ENCODE measurements at regions not wholly inside any gene's neighbourhood (a gene's known extent, or its start where the extent isn't known, plus 50 kb on each side); places are given as distances from the start of the nearest gene placed in this dataset.

DNA sequence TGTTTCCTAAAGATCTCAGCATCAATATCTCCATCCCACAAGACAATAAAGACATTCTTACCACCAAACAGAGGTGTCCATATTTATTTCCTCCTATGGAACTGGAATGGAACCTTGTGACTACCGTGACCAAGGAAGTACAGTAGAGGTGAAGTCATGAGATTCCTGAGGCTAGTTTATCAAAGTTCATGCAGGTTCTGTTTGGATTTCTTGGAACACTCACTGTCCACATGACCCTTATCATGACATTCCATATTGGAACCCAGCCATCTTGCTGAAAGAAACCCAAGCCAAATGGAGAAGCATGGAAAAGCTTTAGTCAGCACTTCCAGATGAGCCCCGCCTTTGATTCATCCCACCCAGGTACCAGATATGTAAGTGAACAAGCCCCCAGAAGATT, 516.0 kb upstream of the POU3F3 start:
- H3K27ac ChIP-seq (replicated peaks): no peak overlapping the region
- no peak overlapping the region for H3K4me3 ChIP-seq (replicated peaks; ENCODE audit: insufficient read depth, low read length)
- TF ChIP-seq SPI1 (IDR thresholded peaks at IDR 0.05; ENCODE audit: borderline replicate concordance, low read depth) (no peak), GABPA (IDR thresholded peaks at IDR 0.05; ENCODE audit: low read depth) (no peak), POLR2AphosphoS5 (IDR thresholded peaks at IDR 0.05; ENCODE audit: low read depth) (no peak), CTCF (IDR thresholded peaks at IDR 0.05; ENCODE audit: insufficient read depth, low read length) (no peak)
- TF ChIP-seq, protein P1, sequence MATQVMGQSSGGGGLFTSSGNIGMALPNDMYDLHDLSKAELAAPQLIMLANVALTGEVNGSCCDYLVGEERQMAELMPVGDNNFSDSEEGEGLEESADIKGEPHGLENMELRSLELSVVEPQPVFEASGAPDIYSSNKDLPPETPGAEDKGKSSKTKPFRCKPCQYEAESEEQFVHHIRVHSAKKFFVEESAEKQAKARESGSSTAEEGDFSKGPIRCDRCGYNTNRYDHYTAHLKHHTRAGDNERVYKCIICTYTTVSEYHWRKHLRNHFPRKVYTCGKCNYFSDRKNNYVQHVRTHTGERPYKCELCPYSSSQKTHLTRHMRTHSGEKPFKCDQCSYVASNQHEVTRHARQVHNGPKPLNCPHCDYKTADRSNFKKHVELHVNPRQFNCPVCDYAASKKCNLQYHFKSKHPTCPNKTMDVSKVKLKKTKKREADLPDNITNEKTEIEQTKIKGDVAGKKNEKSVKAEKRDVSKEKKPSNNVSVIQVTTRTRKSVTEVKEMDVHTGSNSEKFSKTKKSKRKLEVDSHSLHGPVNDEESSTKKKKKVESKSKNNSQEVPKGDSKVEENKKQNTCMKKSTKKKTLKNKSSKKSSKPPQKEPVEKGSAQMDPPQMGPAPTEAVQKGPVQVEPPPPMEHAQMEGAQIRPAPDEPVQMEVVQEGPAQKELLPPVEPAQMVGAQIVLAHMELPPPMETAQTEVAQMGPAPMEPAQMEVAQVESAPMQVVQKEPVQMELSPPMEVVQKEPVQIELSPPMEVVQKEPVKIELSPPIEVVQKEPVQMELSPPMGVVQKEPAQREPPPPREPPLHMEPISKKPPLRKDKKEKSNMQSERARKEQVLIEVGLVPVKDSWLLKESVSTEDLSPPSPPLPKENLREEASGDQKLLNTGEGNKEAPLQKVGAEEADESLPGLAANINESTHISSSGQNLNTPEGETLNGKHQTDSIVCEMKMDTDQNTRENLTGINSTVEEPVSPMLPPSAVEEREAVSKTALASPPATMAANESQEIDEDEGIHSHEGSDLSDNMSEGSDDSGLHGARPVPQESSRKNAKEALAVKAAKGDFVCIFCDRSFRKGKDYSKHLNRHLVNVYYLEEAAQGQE (IDR thresholded peaks at IDR 0.05; ENCODE audit: insufficient replicate concordance, low read depth): no peak

GRCh38 chr2:104340162-104340561, 513.8 kb upstream of the POU3F3 start:
- no peak for DNase-seq (ENCODE audit: low read depth in 1 of 2, low spot score in 1 of 2)
- TF ChIP-seq GABPA (IDR thresholded peaks at IDR 0.05; ENCODE audit: low read depth) (no peak), POLR2AphosphoS5 (IDR thresholded peaks at IDR 0.05; ENCODE audit: low read depth) (no peak), CTCF (IDR thresholded peaks at IDR 0.05; ENCODE audit: insufficient read depth, low read length) (no peak), SPI1 (IDR thresholded peaks at IDR 0.05; ENCODE audit: borderline replicate concordance, low read depth) (no peak)
- TF ChIP-seq, protein P1 (IDR thresholded peaks at IDR 0.05; ENCODE audit: insufficient replicate concordance, low read depth): no peak
- Histone ChIP-seq H3K27ac (replicated peaks) (no peak overlapping the region), H3K27me3 (ENCODE audit: insufficient read depth, poor library complexity, severe bottlenecking) (no peaks in the 10 kb centered on the region), H3K4me3 (replicated peaks; ENCODE audit: insufficient read depth, low read length) (no peak overlapping the region)

More for the DNA sequence above, 516.0 kb upstream of the POU3F3 start:
- no peak for DNase-seq (ENCODE audit: low read depth in 1 of 2, low spot score in 1 of 2)
- no peaks in the 10 kb centered on the region for H3K27me3 ChIP-seq (ENCODE audit: insufficient read depth, poor library complexity, severe bottlenecking)

DNA sequence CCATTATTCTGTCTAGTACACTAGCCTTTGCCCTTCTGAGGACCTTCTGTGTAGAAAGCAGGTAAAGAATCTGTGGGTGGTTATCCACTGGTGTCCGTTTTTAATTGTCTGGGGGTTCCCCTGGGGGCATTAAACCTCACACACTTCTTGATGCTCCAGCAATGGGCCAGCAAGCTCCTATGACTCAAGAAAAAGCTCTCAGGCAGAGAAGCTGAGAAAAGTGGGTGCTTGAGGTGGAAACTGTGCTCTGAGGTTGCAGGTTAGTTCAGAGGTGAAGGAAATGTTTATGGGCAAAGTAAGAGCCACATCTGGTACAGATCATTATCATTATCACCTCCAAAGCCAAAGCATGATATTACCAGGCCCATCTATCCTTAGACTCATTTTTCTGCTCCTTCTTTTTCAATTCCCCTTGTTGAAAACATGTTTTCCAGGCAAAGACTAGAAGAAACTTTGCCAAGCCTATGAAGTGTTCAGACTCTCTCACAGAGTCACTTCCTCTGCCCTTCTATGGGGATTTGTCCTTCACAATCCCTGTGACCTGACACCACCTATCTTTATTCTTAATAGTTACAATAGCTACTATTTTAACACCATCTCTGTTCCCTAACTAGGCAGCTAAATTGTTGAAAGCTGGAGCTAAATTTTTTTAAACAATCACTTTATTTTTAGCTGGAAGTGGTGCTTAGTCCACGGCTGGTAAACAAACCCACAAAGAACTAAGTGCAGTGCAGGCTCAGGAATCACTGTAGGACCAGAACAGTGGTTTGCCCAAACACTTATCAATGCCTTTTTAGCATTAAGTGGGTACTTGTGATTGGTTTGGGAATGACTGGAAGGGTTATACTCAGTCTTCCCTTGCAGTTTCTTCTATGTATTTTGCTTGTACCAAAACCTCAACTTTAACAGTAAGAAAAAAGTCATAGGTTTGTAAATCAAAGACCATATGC, 512.8 kb upstream of the POU3F3 start:
- Histone ChIP-seq H3K27me3 (ENCODE audit: insufficient read depth, poor library complexity, severe bottlenecking) (no peaks in the 10 kb centered on the region), H3K27ac (replicated peaks) (no peak overlapping the region), H3K4me3 (replicated peaks; ENCODE audit: insufficient read depth, low read length) (no peak overlapping the region)
- no peak for DNase-seq (ENCODE audit: low read depth in 1 of 2, low spot score in 1 of 2)
- TF ChIP-seq, protein P1 (IDR thresholded peaks at IDR 0.05; ENCODE audit: insufficient replicate concordance, low read depth): no peak
- no peak for TF ChIP-seq CTCF (IDR thresholded peaks at IDR 0.05; ENCODE audit: insufficient read depth, low read length)

Measured in HL-60 (cell line).